ENCODE measurements at regions not wholly inside any gene's neighbourhood (a gene's known extent, or its start where the extent isn't known, plus 50 kb on each side); places are given as distances from the start of the nearest gene placed in this dataset.
A peak's percentile ranks its signal among the peaks of the same experiment; 100 is the strongest.

DNA sequence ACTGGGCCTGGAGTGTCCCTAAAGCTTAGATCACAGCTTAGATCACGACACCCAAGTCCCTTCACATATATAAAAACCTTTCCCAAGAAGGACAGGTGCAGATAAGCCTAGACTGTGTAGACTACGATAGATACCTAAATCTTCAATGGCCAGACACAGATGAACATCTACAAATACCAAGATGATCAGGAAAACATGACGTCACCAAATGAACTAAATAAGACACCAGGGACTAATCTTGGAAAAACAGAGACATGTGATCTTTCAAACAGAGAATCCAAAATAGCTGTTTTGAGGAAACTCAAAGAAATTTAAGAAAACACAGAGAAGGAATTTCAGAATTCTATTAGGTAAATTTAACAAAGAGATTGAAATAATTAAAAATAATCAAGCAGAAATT, 1082.6 kb upstream of the PHF14 start:
- TF ChIP-seq ATF2 (tag by site-specific recombination; IDR thresholded peaks at IDR 0.05; ENCODE audit: low read depth): peak; percentile 56
- no peak for TF ChIP-seq ZNF777 (tag by site-specific recombination; IDR thresholded peaks at IDR 0.05; ENCODE audit: borderline replicate concordance)
- no peaks in the 10 kb centered on the region for H3K9me3 ChIP-seq (ENCODE audit: control insufficient read depth, insufficient read depth, low read depth, low read length)
- H3K36me3 ChIP-seq (ENCODE audit: control insufficient read depth in 2 of 2, insufficient read depth in 1 of 2, low read length in 2 of 2): no peaks in the 10 kb centered on the region
- no peaks in the 10 kb centered on the region for H3K4me1 ChIP-seq (ENCODE audit: control insufficient read depth, insufficient read depth, low read length)
- POLR2A ChIA-PET: no interaction called here
- no peak overlapping the region for H3K4me3 ChIP-seq (ENCODE audit: low read depth, low read length)
- no peak overlapping the region for H3K27ac ChIP-seq (ENCODE audit: extremely low read depth, low read depth, low read length)
- CTCF ChIA-PET: no interaction called here

DNA sequence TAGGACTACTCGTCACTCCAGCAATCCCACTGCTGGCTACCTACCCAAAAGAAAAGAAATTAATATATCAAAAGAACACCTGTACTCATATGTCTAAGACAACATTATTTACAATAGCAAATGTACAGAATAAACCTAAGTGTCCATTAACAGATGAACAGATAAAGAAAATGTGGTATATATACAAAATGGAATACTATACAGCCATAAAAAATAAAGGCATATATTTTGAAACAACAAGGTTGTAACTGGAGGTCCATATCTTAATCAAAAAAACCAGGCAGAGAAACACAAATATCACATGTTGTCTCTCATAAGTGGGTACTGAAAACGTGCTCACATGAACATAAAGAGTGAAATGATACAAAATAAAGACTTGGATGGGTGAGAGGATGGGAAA, 1073.3 kb upstream of the PHF14 start:
- no peaks in the 10 kb centered on the region for H3K9me3 ChIP-seq (ENCODE audit: control insufficient read depth, insufficient read depth, low read depth, low read length)
- no peak for TF ChIP-seq ZNF792 (tag by site-specific recombination; IDR thresholded peaks at IDR 0.05)
- no peak for TF ChIP-seq KLF1 (tag by site-specific recombination; IDR thresholded peaks at IDR 0.05)
- TF ChIP-seq ZIC2 (tag by site-specific recombination; IDR thresholded peaks at IDR 0.05): no peak
- TF ChIP-seq ZNF433 (tag by site-specific recombination; IDR thresholded peaks at IDR 0.05; ENCODE audit: low read depth): no peak
- TF ChIP-seq, protein P1, sequence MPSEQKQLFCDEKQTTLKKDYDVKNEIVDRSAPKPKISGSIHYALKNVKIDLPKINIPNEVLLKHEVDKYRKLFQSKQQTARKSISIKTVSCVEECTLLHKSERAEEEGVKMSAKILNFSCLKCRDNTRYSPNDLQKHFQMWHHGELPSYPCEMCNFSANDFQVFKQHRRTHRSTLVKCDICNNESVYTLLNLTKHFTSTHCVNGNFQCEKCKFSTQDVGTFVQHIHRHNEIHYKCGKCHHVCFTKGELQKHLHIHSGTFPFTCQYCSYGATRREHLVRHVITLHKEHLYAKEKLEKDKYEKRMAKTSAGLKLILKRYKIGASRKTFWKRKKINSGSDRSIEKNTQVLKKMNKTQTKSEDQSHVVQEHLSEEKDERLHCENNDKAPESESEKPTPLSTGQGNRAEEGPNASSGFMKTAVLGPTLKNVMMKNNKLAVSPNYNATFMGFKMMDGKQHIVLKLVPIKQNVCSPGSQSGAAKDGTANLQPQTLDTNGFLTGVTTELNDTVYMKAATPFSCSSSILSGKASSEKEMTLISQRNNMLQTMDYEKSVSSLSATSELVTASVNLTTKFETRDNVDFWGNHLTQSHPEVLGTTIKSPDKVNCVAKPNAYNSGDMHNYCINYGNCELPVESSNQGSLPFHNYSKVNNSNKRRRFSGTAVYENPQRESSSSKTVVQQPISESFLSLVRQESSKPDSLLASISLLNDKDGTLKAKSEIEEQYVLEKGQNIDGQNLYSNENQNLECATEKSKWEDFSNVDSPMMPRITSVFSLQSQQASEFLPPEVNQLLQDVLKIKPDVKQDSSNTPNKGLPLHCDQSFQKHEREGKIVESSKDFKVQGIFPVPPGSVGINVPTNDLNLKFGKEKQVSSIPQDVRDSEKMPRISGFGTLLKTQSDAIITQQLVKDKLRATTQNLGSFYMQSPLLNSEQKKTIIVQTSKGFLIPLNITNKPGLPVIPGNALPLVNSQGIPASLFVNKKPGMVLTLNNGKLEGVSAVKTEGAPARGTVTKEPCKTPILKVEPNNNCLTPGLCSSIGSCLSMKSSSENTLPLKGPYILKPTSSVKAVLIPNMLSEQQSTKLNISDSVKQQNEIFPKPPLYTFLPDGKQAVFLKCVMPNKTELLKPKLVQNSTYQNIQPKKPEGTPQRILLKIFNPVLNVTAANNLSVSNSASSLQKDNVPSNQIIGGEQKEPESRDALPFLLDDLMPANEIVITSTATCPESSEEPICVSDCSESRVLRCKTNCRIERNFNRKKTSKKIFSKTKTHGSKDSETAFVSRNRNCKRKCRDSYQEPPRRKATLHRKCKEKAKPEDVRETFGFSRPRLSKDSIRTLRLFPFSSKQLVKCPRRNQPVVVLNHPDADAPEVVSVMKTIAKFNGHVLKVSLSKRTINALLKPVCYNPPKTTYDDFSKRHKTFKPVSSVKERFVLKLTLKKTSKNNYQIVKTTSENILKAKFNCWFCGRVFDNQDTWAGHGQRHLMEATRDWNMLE (tag by site-specific recombination; conservative IDR thresholded peaks at IDR 0.05; ENCODE audit: low read depth): no peak
- no peak for TF ChIP-seq ZNF26 (tag by site-specific recombination; IDR thresholded peaks at IDR 0.05)
- H3K36me3 ChIP-seq (ENCODE audit: control insufficient read depth in 2 of 2, insufficient read depth in 1 of 2, low read length in 2 of 2): no peaks in the 10 kb centered on the region
- ChIA-PET POLR2A (no interaction called here), CTCF (no interaction called here)
- no peak overlapping the region for H3K4me3 ChIP-seq (ENCODE audit: low read depth, low read length)
- no peaks in the 10 kb centered on the region for H3K4me1 ChIP-seq (ENCODE audit: control insufficient read depth, insufficient read depth, low read length)
- H3K27ac ChIP-seq (ENCODE audit: extremely low read depth, low read depth, low read length): no peak overlapping the region

DNA sequence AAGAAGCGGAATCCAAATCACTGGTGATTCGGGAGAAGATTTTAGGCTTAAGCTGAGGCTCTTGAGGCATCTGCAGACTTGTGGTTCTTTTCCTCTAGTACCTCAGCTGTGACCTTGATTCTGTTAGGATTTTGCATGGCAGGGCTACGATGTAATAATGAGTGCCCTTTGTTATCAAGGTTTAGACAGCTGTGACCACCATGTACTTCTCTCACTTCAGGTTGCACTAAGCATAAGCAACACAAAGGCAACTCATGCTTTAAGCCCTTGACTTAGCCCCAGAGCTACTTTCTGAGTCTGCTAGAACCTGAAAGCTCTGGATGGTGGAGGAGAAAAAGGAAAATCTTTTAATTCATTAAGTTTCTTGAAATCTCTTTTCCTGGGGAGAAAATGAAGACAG, 1052.3 kb upstream of the PHF14 start:
- H3K36me3 ChIP-seq (ENCODE audit: control insufficient read depth in 2 of 2, insufficient read depth in 1 of 2, low read length in 2 of 2): no peaks in the 10 kb centered on the region
- no peak overlapping the region for H3K4me3 ChIP-seq (ENCODE audit: low read depth, low read length)
- H3K9me3 ChIP-seq (ENCODE audit: control insufficient read depth, insufficient read depth, low read depth, low read length): no peaks in the 10 kb centered on the region
- ChIA-PET POLR2A (no interaction called here), CTCF (no interaction called here)
- H3K27ac ChIP-seq (ENCODE audit: extremely low read depth, low read depth, low read length): no peak overlapping the region
- H3K4me1 ChIP-seq (ENCODE audit: control insufficient read depth, insufficient read depth, low read length): no peaks in the 10 kb centered on the region
- TF ChIP-seq TRIM28 (IDR thresholded peaks at IDR 0.05; ENCODE audit: borderline replicate concordance, low read length): no peak
- TF ChIP-seq, protein P2, sequence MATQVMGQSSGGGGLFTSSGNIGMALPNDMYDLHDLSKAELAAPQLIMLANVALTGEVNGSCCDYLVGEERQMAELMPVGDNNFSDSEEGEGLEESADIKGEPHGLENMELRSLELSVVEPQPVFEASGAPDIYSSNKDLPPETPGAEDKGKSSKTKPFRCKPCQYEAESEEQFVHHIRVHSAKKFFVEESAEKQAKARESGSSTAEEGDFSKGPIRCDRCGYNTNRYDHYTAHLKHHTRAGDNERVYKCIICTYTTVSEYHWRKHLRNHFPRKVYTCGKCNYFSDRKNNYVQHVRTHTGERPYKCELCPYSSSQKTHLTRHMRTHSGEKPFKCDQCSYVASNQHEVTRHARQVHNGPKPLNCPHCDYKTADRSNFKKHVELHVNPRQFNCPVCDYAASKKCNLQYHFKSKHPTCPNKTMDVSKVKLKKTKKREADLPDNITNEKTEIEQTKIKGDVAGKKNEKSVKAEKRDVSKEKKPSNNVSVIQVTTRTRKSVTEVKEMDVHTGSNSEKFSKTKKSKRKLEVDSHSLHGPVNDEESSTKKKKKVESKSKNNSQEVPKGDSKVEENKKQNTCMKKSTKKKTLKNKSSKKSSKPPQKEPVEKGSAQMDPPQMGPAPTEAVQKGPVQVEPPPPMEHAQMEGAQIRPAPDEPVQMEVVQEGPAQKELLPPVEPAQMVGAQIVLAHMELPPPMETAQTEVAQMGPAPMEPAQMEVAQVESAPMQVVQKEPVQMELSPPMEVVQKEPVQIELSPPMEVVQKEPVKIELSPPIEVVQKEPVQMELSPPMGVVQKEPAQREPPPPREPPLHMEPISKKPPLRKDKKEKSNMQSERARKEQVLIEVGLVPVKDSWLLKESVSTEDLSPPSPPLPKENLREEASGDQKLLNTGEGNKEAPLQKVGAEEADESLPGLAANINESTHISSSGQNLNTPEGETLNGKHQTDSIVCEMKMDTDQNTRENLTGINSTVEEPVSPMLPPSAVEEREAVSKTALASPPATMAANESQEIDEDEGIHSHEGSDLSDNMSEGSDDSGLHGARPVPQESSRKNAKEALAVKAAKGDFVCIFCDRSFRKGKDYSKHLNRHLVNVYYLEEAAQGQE (tag by site-specific recombination; IDR thresholded peaks at IDR 0.05): no peak
- no peak for TF ChIP-seq SCRT1 (tag by site-specific recombination; IDR thresholded peaks at IDR 0.05; ENCODE audit: borderline replicate concordance)
- no peak for TF ChIP-seq YY2 (tag by site-specific recombination; IDR thresholded peaks at IDR 0.05)
- no peak for TF ChIP-seq GLI2 (tag by site-specific recombination; IDR thresholded peaks at IDR 0.05; ENCODE audit: borderline replicate concordance, low read depth)
- TF ChIP-seq ZNF473 (tag by site-specific recombination; IDR thresholded peaks at IDR 0.05): no peak
- TF ChIP-seq ZNF449 (tag by site-specific recombination; IDR thresholded peaks at IDR 0.05): no peak
- no peak for TF ChIP-seq ZNF510 (tag by site-specific recombination; IDR thresholded peaks at IDR 0.05; ENCODE audit: insufficient replicate concordance)
- no peak for TF ChIP-seq ZXDB (tag by site-specific recombination; IDR thresholded peaks at IDR 0.05)
- no peak for TF ChIP-seq ZNF223 (tag by site-specific recombination; IDR thresholded peaks at IDR 0.05)
- no peak for TF ChIP-seq ZNF391 (tag by site-specific recombination; IDR thresholded peaks at IDR 0.05; ENCODE audit: borderline replicate concordance, low read depth)

Measured in HEK293 (cell line).